ENCODE measurements at regions not wholly inside any gene's neighbourhood (a gene's known extent, or its start where the extent isn't known, plus 50 kb on each side); places are given as distances from the start of the nearest gene placed in this dataset.
"Not testable (repeated sequence)": the region's sequence is repeated elsewhere in the genome, so short reads cannot be mapped to it uniquely, and the experiment has no call there.

- TF ChIP-seq EZH2 (IDR thresholded peaks at IDR 0.05; ENCODE audit: insufficient read depth, poor library complexity, severe bottlenecking); EZH2phosphoT487 (IDR thresholded peaks at IDR 0.05; ENCODE audit: insufficient read depth, low read depth): not testable (repeated sequence)
Measured at GRCh38 chr4:52207146-52207545, 156.0 kb downstream of the SPATA18 start.

Measured in GM23248 (cell line).